ENCODE measurements at regions not wholly inside any gene's neighbourhood (a gene's known extent, or its start where the extent isn't known, plus 50 kb on each side); places are given as distances from the start of the nearest gene placed in this dataset.

- TF ChIP-seq CTCF (IDR thresholded peaks at IDR 0.05; ENCODE audit: low read depth, low read length, missing input control) (no peak), EGR1 (IDR thresholded peaks at IDR 0.05; ENCODE audit: low read depth in 2 of 2) (no peak)
These were observed 84.9 kb upstream of the ZNF536 start for GRCh38 chr19:30287259-30287658.

Measured in liver (tissue), 3 donors.